ENCODE measurements at regions not wholly inside any gene's neighbourhood (a gene's known extent, or its start where the extent isn't known, plus 50 kb on each side); places are given as distances from the start of the nearest gene placed in this dataset.

DNA sequence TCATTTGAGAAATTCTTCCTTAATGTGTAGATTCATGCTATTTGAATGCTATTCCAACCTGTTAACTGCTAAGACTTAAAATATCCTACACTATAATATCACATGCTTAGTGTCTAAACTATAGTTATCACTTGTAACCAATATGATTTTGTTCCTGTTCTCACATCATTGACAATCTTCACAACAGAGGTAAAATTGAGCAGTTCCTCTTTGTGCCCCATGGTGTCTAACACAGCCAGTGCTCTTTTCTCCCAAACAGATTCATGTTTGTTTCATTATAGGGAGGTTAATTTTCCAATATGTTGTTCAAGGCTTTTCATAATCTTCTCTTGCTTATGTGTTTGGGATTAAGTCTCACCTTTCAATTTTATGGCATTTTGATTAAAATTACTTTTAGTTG lies 591.1 kb downstream of the ZPLD1 start:
- Mint-ChIP-seq H3K27ac (ENCODE audit: low read depth, unreplicated experiment) (no peak overlapping the region), H3K9me3 (ENCODE audit: unreplicated experiment) (no peaks in the 10 kb centered on the region), H3K36me3 (ENCODE audit: insufficient read depth, unreplicated experiment) (no peaks in the 10 kb centered on the region), H3K27me3 (ENCODE audit: insufficient read depth, unreplicated experiment) (peaks cover 26% of the 10 kb centered on the region), H3K4me1 (ENCODE audit: insufficient read depth, unreplicated experiment) (no peaks in the 10 kb centered on the region), H3K4me3 (ENCODE audit: unreplicated experiment) (no peak overlapping the region)
- CTCF ChIA-PET = no interaction called here
- POLR2A ChIA-PET = no interaction called here
- BruUV-seq (replicated peaks) = no TSS peak
- intact Hi-C loops (cut with micrococcal nuclease) = no loop called here
- no peak for DNase-seq (ENCODE audit: unreplicated experiment)
- TF ChIP-seq, protein P1, sequence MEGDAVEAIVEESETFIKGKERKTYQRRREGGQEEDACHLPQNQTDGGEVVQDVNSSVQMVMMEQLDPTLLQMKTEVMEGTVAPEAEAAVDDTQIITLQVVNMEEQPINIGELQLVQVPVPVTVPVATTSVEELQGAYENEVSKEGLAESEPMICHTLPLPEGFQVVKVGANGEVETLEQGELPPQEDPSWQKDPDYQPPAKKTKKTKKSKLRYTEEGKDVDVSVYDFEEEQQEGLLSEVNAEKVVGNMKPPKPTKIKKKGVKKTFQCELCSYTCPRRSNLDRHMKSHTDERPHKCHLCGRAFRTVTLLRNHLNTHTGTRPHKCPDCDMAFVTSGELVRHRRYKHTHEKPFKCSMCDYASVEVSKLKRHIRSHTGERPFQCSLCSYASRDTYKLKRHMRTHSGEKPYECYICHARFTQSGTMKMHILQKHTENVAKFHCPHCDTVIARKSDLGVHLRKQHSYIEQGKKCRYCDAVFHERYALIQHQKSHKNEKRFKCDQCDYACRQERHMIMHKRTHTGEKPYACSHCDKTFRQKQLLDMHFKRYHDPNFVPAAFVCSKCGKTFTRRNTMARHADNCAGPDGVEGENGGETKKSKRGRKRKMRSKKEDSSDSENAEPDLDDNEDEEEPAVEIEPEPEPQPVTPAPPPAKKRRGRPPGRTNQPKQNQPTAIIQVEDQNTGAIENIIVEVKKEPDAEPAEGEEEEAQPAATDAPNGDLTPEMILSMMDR (IDR thresholded peaks at IDR 0.05; ENCODE audit: unreplicated experiment) = no peak

DNA sequence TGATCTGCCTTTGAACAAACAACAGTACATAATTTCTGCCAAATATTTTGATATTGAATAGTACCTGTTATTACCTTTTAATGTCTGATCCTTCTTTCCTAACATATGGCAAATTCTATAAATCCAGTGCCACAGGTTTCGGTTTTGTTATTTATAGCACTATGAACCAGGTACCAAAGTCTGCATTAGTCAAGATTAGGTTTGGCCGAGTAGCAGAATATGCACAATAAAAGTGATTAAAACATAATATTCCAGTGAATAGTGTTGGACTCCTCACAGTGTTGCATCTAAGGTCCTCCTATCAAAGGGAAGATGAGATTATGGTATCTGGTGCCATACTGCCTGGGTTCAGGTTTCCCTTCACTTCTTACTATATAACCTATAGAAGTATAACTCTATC lies 599.0 kb downstream of the ZPLD1 start:
- BruUV-seq (replicated peaks) = no TSS peak
- CTCF ChIA-PET = interaction anchor here (1.1 kb wide), 1 partner anchor 360 kb away, joined by 4 read pairs; no protein-coding TSS in a partner anchor
- Mint-ChIP-seq H3K4me3 (ENCODE audit: unreplicated experiment) (no peak overlapping the region), H3K36me3 (ENCODE audit: insufficient read depth, unreplicated experiment) (no peaks in the 10 kb centered on the region), H3K27ac (ENCODE audit: low read depth, unreplicated experiment) (no peak overlapping the region), H3K9me3 (ENCODE audit: unreplicated experiment) (no peaks in the 10 kb centered on the region), H3K27me3 (ENCODE audit: insufficient read depth, unreplicated experiment) (peaks cover 21% of the 10 kb centered on the region), H3K4me1 (ENCODE audit: insufficient read depth, unreplicated experiment) (no peaks in the 10 kb centered on the region)
- POLR2A ChIA-PET = no interaction called here
- TF ChIP-seq, protein P1 (IDR thresholded peaks at IDR 0.05; ENCODE audit: unreplicated experiment) = no peak
- DNase-seq (ENCODE audit: unreplicated experiment) = no peak
- intact Hi-C loops (cut with micrococcal nuclease) = no loop called here

DNA sequence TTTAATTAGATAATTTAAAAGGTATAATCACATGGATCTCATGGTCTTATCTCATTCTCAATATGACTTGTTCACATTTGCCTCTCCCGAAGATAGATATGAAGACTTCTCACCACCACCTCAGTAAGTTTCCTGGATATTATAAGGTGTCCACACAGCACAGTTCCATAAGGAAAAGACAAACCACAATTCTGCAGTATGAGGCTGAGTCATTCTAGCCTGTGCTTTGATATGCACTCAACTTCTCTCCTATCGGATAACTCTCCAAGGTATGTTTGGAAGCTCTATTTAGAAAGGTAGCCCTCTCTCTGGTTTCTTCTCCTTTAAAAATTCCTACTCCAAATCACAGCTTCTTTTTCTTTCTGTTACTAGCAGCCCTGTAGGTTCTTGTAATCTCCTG lies 612.8 kb downstream of the ZPLD1 start:
- no peaks in the 10 kb centered on the region for H3K36me3 Mint-ChIP-seq (ENCODE audit: insufficient read depth, unreplicated experiment)
- TF ChIP-seq, protein P1 (IDR thresholded peaks at IDR 0.05; ENCODE audit: unreplicated experiment) = no peak
- H3K4me3 Mint-ChIP-seq (ENCODE audit: unreplicated experiment) = no peak overlapping the region
- H3K27ac Mint-ChIP-seq (ENCODE audit: low read depth, unreplicated experiment) = no peak overlapping the region
- DNase-seq (ENCODE audit: unreplicated experiment) = no peak
- no peaks in the 10 kb centered on the region for H3K9me3 Mint-ChIP-seq (ENCODE audit: unreplicated experiment)
- ChIA-PET CTCF (interaction anchor here (0.6 kb wide), 1 partner anchor 1371 kb away, joined by 3 read pairs; no protein-coding TSS in a partner anchor), POLR2A (no interaction called here)
- H3K27me3 Mint-ChIP-seq (ENCODE audit: insufficient read depth, unreplicated experiment) = peaks cover 72% of the 10 kb centered on the region
- H3K4me1 Mint-ChIP-seq (ENCODE audit: insufficient read depth, unreplicated experiment) = no peaks in the 10 kb centered on the region
- BruUV-seq (replicated peaks) = no TSS peak
- intact Hi-C loops (cut with micrococcal nuclease) = no loop called here

DNA sequence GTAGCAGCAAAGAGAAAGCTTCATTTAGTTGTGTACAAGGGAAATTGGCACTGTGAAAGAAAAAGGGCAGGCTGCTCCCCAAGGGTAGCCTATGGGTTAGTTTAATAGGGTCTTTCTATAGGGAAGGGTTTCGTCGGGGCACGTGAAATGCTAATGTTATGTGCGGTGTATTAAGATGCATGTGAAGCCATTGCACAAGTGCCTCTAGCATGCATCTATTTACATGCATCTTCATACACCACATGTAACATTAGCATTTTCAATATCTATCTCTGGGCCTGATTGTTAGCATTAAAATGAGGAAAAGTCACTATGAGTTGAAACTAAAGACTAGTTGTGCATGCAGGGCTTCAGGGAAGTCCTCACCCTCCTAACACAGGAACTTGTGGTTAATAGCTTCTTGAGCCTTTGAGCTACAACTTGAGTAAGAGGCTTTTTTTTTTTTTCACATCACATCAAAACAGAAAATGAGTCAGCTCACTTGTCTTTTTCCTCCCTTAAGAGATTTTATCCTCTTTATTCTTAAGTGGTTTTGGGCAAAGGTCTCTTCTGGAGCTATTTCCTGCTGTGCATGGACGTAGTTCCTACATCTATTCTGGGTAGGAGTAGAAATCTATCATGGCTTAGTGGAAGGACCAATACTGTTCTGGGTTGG lies 613.4 kb downstream of the ZPLD1 start:
- H3K36me3 Mint-ChIP-seq (ENCODE audit: insufficient read depth, unreplicated experiment) = no peaks in the 10 kb centered on the region
- H3K4me3 Mint-ChIP-seq (ENCODE audit: unreplicated experiment) = no peak overlapping the region
- TF ChIP-seq, protein P1 (IDR thresholded peaks at IDR 0.05; ENCODE audit: unreplicated experiment) = no peak
- DNase-seq (ENCODE audit: unreplicated experiment) = no peak
- POLR2A ChIA-PET = no interaction called here
- H3K27me3 Mint-ChIP-seq (ENCODE audit: insufficient read depth, unreplicated experiment) = peaks cover 67% of the 10 kb centered on the region
- H3K27ac Mint-ChIP-seq (ENCODE audit: low read depth, unreplicated experiment) = no peak overlapping the region
- intact Hi-C loops (cut with micrococcal nuclease) = no loop called here
- no peaks in the 10 kb centered on the region for H3K4me1 Mint-ChIP-seq (ENCODE audit: insufficient read depth, unreplicated experiment)
- H3K9me3 Mint-ChIP-seq (ENCODE audit: unreplicated experiment) = no peaks in the 10 kb centered on the region
- no TSS peak for BruUV-seq (replicated peaks)
- CTCF ChIA-PET = interaction anchor here (0.6 kb wide), 1 partner anchor 1372 kb away, joined by 3 read pairs; no protein-coding TSS in a partner anchor
